GM06990 (cell line): ENCODE measurements at regions not wholly inside any gene's neighbourhood (a gene's known extent, or its start where the extent isn't known, plus 50 kb on each side); places are given as distances from the start of the nearest gene placed in this dataset.
"Not testable (repeated sequence)": the region's sequence is repeated elsewhere in the genome, so short reads cannot be mapped to it uniquely, and the experiment has no call there.

ENCODE experiments used
- DNase-seq: peaks from one replicate; pipeline ENCODE4 v3.0.0-alpha.2; 2011; ENCODE audit not compliant: insufficient read length; ENCODE audit errors: extremely low read depth
- H3K27me3 ChIP-seq: replicated peaks from 2 replicates; pipeline ENCODE4 v1.6.0; 2011; ENCODE audit warnings: low read length; ENCODE audit not compliant: control insufficient read depth, insufficient read depth
- H3K36me3 ChIP-seq: 2 replicates; pipeline ENCODE4 v1.5.1; 2011; ENCODE audit warnings: low read length; ENCODE audit not compliant: control insufficient read depth, insufficient read depth
- H3K4me3 ChIP-seq: replicated peaks from 2 replicates; pipeline ENCODE4 v1.5.1; 2011; ENCODE audit warnings: low read depth, mild to moderate bottlenecking, control low read depth, low read length
- TF ChIP-seq, protein P1 (sequence below): IDR thresholded peaks from 2 replicates; pipeline ENCODE4 v1.5.1; 2011; ENCODE audit warnings: low read length, control low read depth, mild to moderate bottlenecking, inconsistent platforms; ENCODE audit not compliant: insufficient read depth, poor library complexity, severe bottlenecking

GRCh38 chr14:105999361-106000028 is 473.1 kb downstream of the TMEM121 start:
- TF ChIP-seq, protein P1, sequence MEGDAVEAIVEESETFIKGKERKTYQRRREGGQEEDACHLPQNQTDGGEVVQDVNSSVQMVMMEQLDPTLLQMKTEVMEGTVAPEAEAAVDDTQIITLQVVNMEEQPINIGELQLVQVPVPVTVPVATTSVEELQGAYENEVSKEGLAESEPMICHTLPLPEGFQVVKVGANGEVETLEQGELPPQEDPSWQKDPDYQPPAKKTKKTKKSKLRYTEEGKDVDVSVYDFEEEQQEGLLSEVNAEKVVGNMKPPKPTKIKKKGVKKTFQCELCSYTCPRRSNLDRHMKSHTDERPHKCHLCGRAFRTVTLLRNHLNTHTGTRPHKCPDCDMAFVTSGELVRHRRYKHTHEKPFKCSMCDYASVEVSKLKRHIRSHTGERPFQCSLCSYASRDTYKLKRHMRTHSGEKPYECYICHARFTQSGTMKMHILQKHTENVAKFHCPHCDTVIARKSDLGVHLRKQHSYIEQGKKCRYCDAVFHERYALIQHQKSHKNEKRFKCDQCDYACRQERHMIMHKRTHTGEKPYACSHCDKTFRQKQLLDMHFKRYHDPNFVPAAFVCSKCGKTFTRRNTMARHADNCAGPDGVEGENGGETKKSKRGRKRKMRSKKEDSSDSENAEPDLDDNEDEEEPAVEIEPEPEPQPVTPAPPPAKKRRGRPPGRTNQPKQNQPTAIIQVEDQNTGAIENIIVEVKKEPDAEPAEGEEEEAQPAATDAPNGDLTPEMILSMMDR = peak; percentile 98
- no peaks in the 10 kb centered on the region for H3K36me3 ChIP-seq
- no peaks in the 10 kb centered on the region for H3K27me3 ChIP-seq
- DNase-seq = peak; percentile 37
- H3K4me3 ChIP-seq = no peak overlapping the region

- peak; percentile 33 for DNase-seq
- not testable (repeated sequence) for H3K4me3 ChIP-seq
These were observed 473.7 kb downstream of the TMEM121 start for GRCh38 chr14:106000029-106000511.

DNA sequence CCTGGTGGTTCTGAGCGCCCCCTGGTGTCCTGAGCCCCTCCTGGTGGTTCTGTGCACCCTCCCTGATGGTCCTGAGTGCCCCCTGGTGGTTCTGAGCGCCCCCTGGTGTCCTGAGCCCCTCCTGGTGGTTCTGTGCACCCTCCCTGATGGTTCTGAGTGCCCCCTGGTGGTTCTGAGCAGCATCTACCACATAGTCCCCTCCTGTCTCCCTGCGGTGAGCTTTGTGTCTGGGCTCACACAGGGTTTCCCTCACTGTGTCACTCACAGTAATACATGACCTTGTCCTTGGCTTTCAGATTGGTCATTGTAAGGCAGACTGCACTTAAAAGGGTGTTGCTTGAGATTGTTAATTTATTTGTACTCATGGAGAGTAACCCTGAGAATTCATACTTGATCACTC is 474.9 kb downstream of the TMEM121 start:
- not testable (repeated sequence) for H3K4me3 ChIP-seq, H3K36me3 ChIP-seq, DNase-seq, H3K27me3 ChIP-seq

More at GRCh38 chr14:106000029-106000511, 473.7 kb downstream of the TMEM121 start:
- not testable (repeated sequence) for H3K36me3 ChIP-seq, H3K27me3 ChIP-seq
- TF ChIP-seq, protein P1 = peak; percentile 58

- Histone ChIP-seq H3K36me3 (no peaks in the 10 kb centered on the region), H3K4me3 (no peak overlapping the region), H3K27me3 (no peaks in the 10 kb centered on the region)
- TF ChIP-seq, protein P1 = no peak
- DNase-seq = no peak
These were observed 477.0 kb downstream of the TMEM121 start for GRCh38 chr14:106003351-106003750.

GRCh38 chr14:106004937-106005795 is 478.8 kb downstream of the TMEM121 start:
- not testable (repeated sequence) for H3K27me3 ChIP-seq, H3K4me3 ChIP-seq, H3K36me3 ChIP-seq, DNase-seq

- H3K4me3 ChIP-seq, DNase-seq, H3K36me3 ChIP-seq, H3K27me3 ChIP-seq: not testable (repeated sequence)
- TF ChIP-seq, protein P1 = peak; percentile 62
These were observed 479.7 kb downstream of the TMEM121 start for GRCh38 chr14:106006043-106006442.

DNA sequence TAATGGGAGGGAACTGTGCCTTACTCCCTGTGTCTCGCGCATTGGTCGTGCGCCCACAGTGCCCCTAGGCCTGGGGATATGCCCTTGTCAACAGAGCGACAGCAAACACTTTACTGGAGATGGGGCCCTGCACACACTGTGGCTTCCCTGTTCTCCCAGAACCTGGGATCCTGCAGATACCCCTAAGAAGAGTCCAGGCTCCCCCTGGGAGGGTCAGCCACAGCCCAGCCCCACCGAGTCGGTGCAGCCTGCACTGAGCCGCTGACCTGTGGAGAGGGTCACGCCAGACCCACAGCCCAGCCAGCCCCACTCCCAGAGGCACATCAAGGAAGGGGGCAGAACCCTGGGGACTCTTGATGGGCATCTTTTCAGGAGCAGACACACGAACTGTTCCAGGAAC is 480.3 kb downstream of the TMEM121 start:
- not testable (repeated sequence) for H3K36me3 ChIP-seq, H3K27me3 ChIP-seq, DNase-seq, H3K4me3 ChIP-seq
